DOHH2 (cell line): ENCODE measurements at regions not wholly inside any gene's neighbourhood (a gene's known extent, or its start where the extent isn't known, plus 50 kb on each side); places are given as distances from the start of the nearest gene placed in this dataset.

ENCODE experiments used
- CTCF ChIP-seq: fragments of 200-600 bp; sonication (generic); IDR thresholded peaks from one replicate; pipeline ENCODE4 v1.5.1; 2014; ENCODE audit warnings: antibody characterized with exemption, mild to moderate bottlenecking, low read depth, low read length; ENCODE audit not compliant: poor library complexity, severe bottlenecking
- EZH2phosphoT487 ChIP-seq: fragments of 200-600 bp; sonication (generic); IDR thresholded peaks from 2 replicates; pipeline ENCODE4 v1.6.1; 2017; ENCODE audit warnings: borderline replicate concordance, mild to moderate bottlenecking, antibody characterized with exemption, low read length, moderate library complexity, mixed read lengths

DNA sequence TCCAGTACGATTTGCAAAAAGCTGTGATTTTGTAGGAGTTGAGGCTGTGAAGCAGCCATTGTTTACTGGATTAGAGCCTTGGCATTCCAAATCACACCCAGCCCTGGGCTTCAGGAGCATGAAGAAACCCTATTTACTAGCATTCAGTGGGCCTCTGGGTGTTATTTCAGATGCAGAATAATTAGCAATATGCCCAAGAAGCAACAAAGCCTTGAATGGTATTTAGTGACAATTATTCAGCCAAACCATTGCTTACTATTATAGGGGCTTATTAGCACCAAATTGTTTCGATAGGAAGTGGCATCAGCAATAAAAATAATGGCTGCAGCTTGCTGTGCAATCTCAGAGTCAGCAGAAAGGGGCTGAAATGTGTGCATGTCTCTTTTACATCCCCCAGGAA lies 166.6 kb upstream of the SHISA6 start:
- TF ChIP-seq CTCF (no peak), EZH2phosphoT487 (no peak)
